Smooth muscle cell (in vitro differentiated cells): ENCODE measurements at regions not wholly inside any gene's neighbourhood (a gene's known extent, or its start where the extent isn't known, plus 50 kb on each side); places are given as distances from the start of the nearest gene placed in this dataset.

ENCODE experiments used
- DNase-seq: peaks from one replicate; lab custom pipeline; 2025; ENCODE audit not compliant: unreplicated experiment; lab: John Stamatoyannopoulos, UW
- H2AFZ ChIP-seq: fragments of 200-600 bp; sonication (generic); 2 replicates; pipeline ENCODE4 v1.6.0; 2016; ENCODE audit warnings: antibody characterized with exemption, low read depth, mild to moderate bottlenecking
- H3F3A ChIP-seq: fragments of 200-600 bp; sonication (generic); 2 replicates; pipeline ENCODE4 v1.6.0; 2017; ENCODE audit warnings: antibody characterized with exemption, low read depth
- H3K27ac ChIP-seq: fragments of 200-600 bp; sonication (generic); 2 replicates; pipeline ENCODE4 v1.5.1; 2016; ENCODE audit warnings: low read depth, mild to moderate bottlenecking
- H3K27me3 ChIP-seq: fragments of 200-600 bp; sonication (generic); 2 replicates; pipeline ENCODE4 v1.6.1; 2016; ENCODE audit warnings: low read depth, mild to moderate bottlenecking
- H3K36me3 ChIP-seq: fragments of 200-600 bp; sonication (generic); 2 replicates; pipeline ENCODE4 v1.5.1; 2016; ENCODE audit warnings: low read depth
- H3K4me1 ChIP-seq: fragments of 200-600 bp; sonication (generic); 2 replicates; pipeline ENCODE4 v1.5.1; 2016; ENCODE audit warnings: low read depth
- H3K4me2 ChIP-seq: fragments of 200-600 bp; sonication (generic); 2 replicates; pipeline ENCODE4 v1.6.0; 2016; ENCODE audit warnings: mild to moderate bottlenecking
- H3K4me3 ChIP-seq: fragments of 200-600 bp; sonication (generic); 2 replicates; pipeline ENCODE4 v1.5.1; 2016; ENCODE audit warnings: mild to moderate bottlenecking
- H3K79me2 ChIP-seq: fragments of 200-600 bp; sonication (generic); 2 replicates; pipeline ENCODE4 v1.6.0; 2016; ENCODE audit warnings: low read depth, mild to moderate bottlenecking
- H3K9ac ChIP-seq: fragments of 200-600 bp; sonication (generic); 2 replicates; pipeline ENCODE4 v1.6.0; 2016; ENCODE audit warnings: low read depth
- H3K9me3 ChIP-seq: fragments of 200-600 bp; sonication (generic); replicated peaks from 2 replicates; pipeline ENCODE4 v1.5.1; 2016; ENCODE audit warnings: low read depth
- H4K20me1 ChIP-seq: fragments of 200-600 bp; sonication (generic); 2 replicates; pipeline ENCODE4 v1.6.0; 2016; ENCODE audit warnings: low read depth
- WGBS: methylation state at CpG from one replicate; pipeline ENCODE4 v1.1.7; 2016; ENCODE audit warnings: low lambda C conversion rate; 5-methylcytosine and 5-hydroxymethylcytosine counted together
- TF ChIP-seq, protein P1 (sequence below): fragments of 200-600 bp; sonication (generic); IDR thresholded peaks from 2 replicates; pipeline ENCODE4 v1.5.1; 2017; ENCODE audit warnings: borderline replicate concordance, mild to moderate bottlenecking, antibody characterized with exemption; ENCODE audit not compliant: insufficient read depth, poor library complexity, severe bottlenecking

DNA sequence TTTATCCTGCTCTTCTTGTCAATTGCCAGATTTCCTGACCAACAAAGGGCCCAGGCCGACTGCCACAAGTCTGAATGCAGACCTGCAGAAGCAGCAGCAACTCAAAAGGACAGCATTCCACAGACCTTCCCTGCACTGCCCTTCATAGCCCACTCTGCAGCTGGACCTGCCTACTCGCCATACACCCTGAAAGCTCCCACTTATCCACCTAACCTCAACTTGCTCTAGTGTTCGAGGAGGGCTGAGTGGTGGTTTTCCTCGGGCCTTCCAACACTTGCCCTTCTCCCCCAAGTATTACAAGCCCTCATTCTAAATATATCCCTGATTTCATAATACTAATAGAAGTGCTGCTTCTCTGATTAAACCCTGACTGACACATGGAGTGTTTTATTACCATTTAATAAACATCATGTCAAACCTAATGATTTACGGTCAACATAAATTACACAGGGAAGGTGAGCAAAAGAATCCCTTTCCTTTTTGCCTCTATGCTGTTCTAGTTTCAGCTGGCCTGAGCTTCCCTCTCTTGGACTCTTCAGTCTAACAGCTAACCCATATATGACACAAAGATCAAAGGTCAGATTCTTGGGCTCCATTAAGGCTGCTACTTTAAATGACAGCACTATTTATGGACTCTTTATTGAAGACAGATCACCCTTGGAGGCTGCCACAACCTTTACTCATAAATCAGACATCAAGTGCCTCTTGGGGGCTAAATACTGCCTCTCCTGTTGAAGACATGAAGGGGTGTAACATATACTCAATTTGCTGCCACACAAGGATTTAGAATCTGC, 1546.9 kb upstream of the TMEM132C start:
- no peak overlapping the region for H2AFZ ChIP-seq
- H3K27ac ChIP-seq = no peak overlapping the region
- H3K4me3 ChIP-seq = no peak overlapping the region
- no peaks in the 10 kb centered on the region for H3K36me3 ChIP-seq
- no peaks in the 10 kb centered on the region for H3K79me2 ChIP-seq
- 57% methylated on average over 5 of the region's 5 CpGs for WGBS
- H3F3A ChIP-seq = no peaks in the 10 kb centered on the region
- H4K20me1 ChIP-seq = no peaks in the 10 kb centered on the region
- TF ChIP-seq, protein P1, sequence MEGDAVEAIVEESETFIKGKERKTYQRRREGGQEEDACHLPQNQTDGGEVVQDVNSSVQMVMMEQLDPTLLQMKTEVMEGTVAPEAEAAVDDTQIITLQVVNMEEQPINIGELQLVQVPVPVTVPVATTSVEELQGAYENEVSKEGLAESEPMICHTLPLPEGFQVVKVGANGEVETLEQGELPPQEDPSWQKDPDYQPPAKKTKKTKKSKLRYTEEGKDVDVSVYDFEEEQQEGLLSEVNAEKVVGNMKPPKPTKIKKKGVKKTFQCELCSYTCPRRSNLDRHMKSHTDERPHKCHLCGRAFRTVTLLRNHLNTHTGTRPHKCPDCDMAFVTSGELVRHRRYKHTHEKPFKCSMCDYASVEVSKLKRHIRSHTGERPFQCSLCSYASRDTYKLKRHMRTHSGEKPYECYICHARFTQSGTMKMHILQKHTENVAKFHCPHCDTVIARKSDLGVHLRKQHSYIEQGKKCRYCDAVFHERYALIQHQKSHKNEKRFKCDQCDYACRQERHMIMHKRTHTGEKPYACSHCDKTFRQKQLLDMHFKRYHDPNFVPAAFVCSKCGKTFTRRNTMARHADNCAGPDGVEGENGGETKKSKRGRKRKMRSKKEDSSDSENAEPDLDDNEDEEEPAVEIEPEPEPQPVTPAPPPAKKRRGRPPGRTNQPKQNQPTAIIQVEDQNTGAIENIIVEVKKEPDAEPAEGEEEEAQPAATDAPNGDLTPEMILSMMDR = no peak
- no peaks in the 10 kb centered on the region for H3K4me1 ChIP-seq
- no peak overlapping the region for H3K4me2 ChIP-seq
- no peak overlapping the region for H3K9ac ChIP-seq
- H3K27me3 ChIP-seq = peaks cover 7% of the 10 kb centered on the region
- H3K9me3 ChIP-seq = no peaks in the 10 kb centered on the region
- no peak for DNase-seq

DNA sequence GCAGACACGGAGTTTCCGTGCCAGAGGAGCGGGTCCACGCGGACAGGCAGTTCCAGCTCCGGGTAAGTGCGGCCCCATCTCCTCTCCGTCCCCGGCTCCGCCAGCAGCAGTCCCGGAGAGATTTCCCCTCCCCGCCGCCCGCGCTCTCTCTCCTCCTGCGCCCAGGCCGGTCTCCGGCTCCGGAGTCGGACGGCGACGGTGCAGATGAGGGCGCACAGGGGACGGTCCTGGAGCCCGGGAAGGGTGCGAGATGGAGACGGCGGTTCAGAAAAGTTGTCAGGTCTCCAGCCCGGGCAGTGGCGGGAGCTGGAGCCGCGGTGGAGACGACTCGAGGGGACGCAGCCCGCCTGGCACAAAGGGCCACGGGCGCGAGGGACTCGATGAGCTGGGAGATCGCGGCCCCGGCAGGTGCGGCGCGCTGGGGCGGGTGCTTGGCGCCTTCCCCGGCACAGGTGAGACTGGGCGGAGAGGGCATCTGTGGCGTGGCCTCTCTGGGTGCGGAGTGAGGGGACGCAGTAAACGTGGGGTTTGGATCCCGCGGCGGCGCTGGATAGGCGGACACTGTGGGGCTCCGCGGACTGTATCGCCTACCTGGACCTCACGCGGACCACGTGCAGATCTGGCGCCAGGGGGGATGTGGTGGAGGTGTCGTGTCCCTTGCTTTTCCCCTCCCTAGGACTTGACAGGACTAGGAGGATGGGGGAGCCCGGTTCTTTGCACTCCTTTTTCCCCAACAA, 1540.3 kb upstream of the TMEM132C start:
- H3K79me2 ChIP-seq = no peaks in the 10 kb centered on the region
- no peaks in the 10 kb centered on the region for H3F3A ChIP-seq
- 4% methylated on average over 66 of the region's 69 CpGs for WGBS
- no peaks in the 10 kb centered on the region for H3K4me1 ChIP-seq
- no peak for DNase-seq
- no peak overlapping the region for H3K27ac ChIP-seq
- no peak overlapping the region for H3K4me3 ChIP-seq
- no peak overlapping the region for H3K4me2 ChIP-seq
- H3K9me3 ChIP-seq = no peaks in the 10 kb centered on the region
- no peak overlapping the region for H3K9ac ChIP-seq
- TF ChIP-seq, protein P1 = no peak
- H3K27me3 ChIP-seq = peaks cover 65% of the 10 kb centered on the region
- no peaks in the 10 kb centered on the region for H3K36me3 ChIP-seq
- no peaks in the 10 kb centered on the region for H4K20me1 ChIP-seq
- no peak overlapping the region for H2AFZ ChIP-seq

DNA sequence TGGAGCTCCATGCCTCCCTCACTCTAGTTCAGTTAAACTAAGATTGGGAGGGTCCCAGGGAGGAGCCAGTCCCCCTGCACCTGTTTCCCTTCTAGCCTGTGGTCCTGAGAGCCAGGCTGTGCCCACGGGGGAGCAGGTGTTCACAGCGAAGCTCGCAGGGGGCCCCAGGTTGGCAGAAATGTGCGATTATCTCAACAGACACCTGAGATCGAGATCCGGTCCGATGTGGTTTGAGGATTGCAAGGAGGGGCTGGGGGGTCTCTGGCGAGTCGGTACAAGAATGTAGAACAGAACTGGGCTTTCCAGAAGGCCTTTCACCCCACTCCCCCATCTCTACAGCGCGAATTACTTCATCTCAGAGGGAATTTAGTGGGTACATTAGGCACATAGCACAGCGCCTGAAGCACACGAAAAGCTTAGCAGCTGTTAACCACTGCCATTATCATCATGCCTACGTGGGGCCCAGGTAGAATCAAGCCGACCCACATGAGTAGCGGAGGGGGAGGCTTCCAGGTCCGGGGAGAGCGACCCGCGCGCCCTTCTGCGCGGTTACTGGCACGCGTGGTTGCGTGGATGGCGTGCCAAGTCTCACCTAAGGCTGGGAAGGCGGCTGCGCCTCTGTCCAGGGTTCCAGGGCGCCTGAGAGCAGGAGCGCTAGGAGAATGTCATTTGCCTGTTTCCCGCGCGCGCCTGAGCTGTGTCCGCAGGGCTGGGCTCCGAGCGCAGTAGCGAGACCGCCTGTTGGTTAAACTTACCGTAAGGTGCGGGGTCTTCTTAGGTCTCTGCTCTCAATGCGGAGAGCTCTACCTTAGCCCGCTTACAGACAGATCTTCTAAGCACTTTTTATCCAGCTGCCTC, 1539.5 kb upstream of the TMEM132C start:
- Histone ChIP-seq H3K4me1 (no peaks in the 10 kb centered on the region), H3K27ac (no peak overlapping the region), H2AFZ (no peak overlapping the region), H3F3A (no peaks in the 10 kb centered on the region), H3K27me3 (peaks cover 65% of the 10 kb centered on the region), H4K20me1 (no peaks in the 10 kb centered on the region), H3K36me3 (no peaks in the 10 kb centered on the region), H3K9me3 (no peaks in the 10 kb centered on the region), H3K4me2 (no peak overlapping the region), H3K9ac (no peak overlapping the region), H3K4me3 (no peak overlapping the region), H3K79me2 (no peaks in the 10 kb centered on the region)
- TF ChIP-seq, protein P1 = no peak
- 13% methylated on average over 44 of the region's 44 CpGs for WGBS
- no peak for DNase-seq
